Spleen (tissue), 11 donors: ENCODE measurements at regions not wholly inside any gene's neighbourhood (a gene's known extent, or its start where the extent isn't known, plus 50 kb on each side); places are given as distances from the start of the nearest gene placed in this dataset.

Experiments
- DNase-seq: peaks from one replicate; pipeline ENCODE4 v3.0.0-alpha.2; 2020
- H3K27ac ChIP-seq, 8 donors: fragments of 200-600 bp; sonication (generic) in 7 of 8; 1 replicate in 4 of 8; 2 replicates in 4 of 8; pipeline versions ENCODE4 v1.5.0 to v1.8.0; 2016 to 2021; ENCODE audit warnings: inconsistent platforms in 4 of 8, mild to moderate bottlenecking in 4 of 8, moderate library complexity in 1 of 8
- H3K27me3 ChIP-seq, 7 donors: fragments of 200-600 bp; sonication (generic) in 6 of 7; replicated peaks in 1 of 7; 1 replicate in 4 of 7; 2 replicates in 3 of 7; pipeline versions ENCODE4 v1.5.0 to v1.8.0; 2016 to 2021; ENCODE audit warnings: inconsistent platforms in 3 of 7, mild to moderate bottlenecking in 1 of 7
- H3K36me3 ChIP-seq, 6 donors: fragments of 200-600 bp; sonication (generic) in 5 of 6; 1 replicate in 4 of 6; 2 replicates in 2 of 6; pipeline versions ENCODE4 v1.5.0 to v1.8.0; 2016 to 2021; ENCODE audit warnings: inconsistent platforms in 2 of 6
- H3K4me1 ChIP-seq, 6 donors: fragments of 200-600 bp; sonication (generic) in 5 of 6; 1 replicate in 3 of 6; 2 replicates in 3 of 6; pipeline versions ENCODE4 v1.5.0 to v1.8.0; 2016 to 2021; ENCODE audit warnings: inconsistent platforms in 3 of 6
- H3K4me3 ChIP-seq, 8 donors: fragments of 200-600 bp; sonication (generic) in 7 of 8; 1 replicate in 4 of 8; 2 replicates in 4 of 8; pipeline versions ENCODE4 v1.5.0 to v1.8.0; 2016 to 2021; ENCODE audit warnings: inconsistent platforms in 4 of 8, mild to moderate bottlenecking in 4 of 8, moderate library complexity in 2 of 8
- H3K9me3 ChIP-seq, 8 donors: fragments of 200-600 bp; sonication (generic) in 7 of 8; 1 replicate in 4 of 8; 2 replicates in 4 of 8; pipeline versions ENCODE4 v1.5.0 to v1.8.0; 2016 to 2021; ENCODE audit warnings: inconsistent platforms in 4 of 8
- CTCF ChIP-seq, 11 experiments: fragments of 200-600 bp in 7 of 11; fragments of 450-650 bp in 4 of 11; sonication (generic) in 4 of 11; IDR thresholded peaks in 8 of 11; conservative IDR thresholded peaks in 3 of 11; 1 replicate in 7 of 11; 2 replicates in 4 of 11; pipeline versions ENCODE4 v1.4.0 to v1.8.0; 2016 to 2021; ENCODE audit warnings: antibody characterized with exemption in 11 of 11, inconsistent platforms in 4 of 11, mild to moderate bottlenecking in 1 of 11
- POLR2A ChIP-seq, 3 donors: fragments of 450-650 bp; IDR thresholded peaks; one replicate each; pipeline ENCODE4 v1.5.1; 2017; ENCODE audit warnings: antibody characterized with exemption in 3 of 3, mild to moderate bottlenecking in 1 of 3
- POLR2AphosphoS5 ChIP-seq, 3 donors: sonication (generic); formaldehyde crosslinking; IDR thresholded peaks; one replicate each; pipeline ENCODE4 v1.5.1; 2017; ENCODE audit warnings: antibody characterized with exemption in 3 of 3
- WGBS, 5 donors: extraction: QIAGEN DNeasy Blood & Tissue Kit in 3 of 5; methylation state at CpG; one replicate each; pipeline versions ENCODE4 v1.1.5 to v1.1.7; 2013 to 2018; 5-methylcytosine and 5-hydroxymethylcytosine counted together
- intact Hi-C: fragments of 100-400 bp; cut with DNase I; formaldehyde crosslinking; loops from one replicate; pipeline ENCODE4 v1.15.0; 2023; ENCODE audit warnings: low total_unique reads
- donor health status: healthy with polysubstance abuse.
- donor health status: DM: no; HTN: no; CAD: no; lungs with moderate emphysema.
- donor health status: DM: no; HTN: no; CAD: no.
- donor health status: Bipolar disorder and iron deficiency.
- donor health status: healthy.
- donor health status: DM: no; HTN: no; CAD: no.
- donor health status: DM: yes; HTN: yes; CAD: no.

- Histone ChIP-seq H3K27ac (no peak overlapping the region), H3K9me3 (no peaks in the 10 kb centered on the region), H3K27me3 (peaks cover 0 to 10% (median 0%) of the 10 kb centered on the region in 7 donors), H3K36me3 (no peaks in the 10 kb centered on the region), H3K4me3 (no peak overlapping the region), H3K4me1 (no peaks in the 10 kb centered on the region)
- intact Hi-C loops: no loop called here
- DNase-seq: no peak
- TF ChIP-seq POLR2AphosphoS5 (IDR thresholded peaks at IDR 0.05) (no peak), POLR2A (IDR thresholded peaks at IDR 0.05) (no peak), CTCF (IDR thresholded peaks at IDR 0.05 in 8 of 11, conservative IDR thresholded peaks at IDR 0.05 in 3 of 11) (no peak)
- 72 to 100% (median 87%) methylated on average over 2 of the region's 2 CpGs for WGBS, 5 donors
Observed at GRCh38 chr2:217121565-217121964, 261.7 kb upstream of the TNP1 start.

GRCh38 chr2:217120429-217120828 is 260.6 kb upstream of the TNP1 start:
- no peak overlapping the region for H3K27ac ChIP-seq
- H3K27me3 ChIP-seq: peaks cover 0 to 10% (median 0%) of the 10 kb centered on the region in 7 donors
- WGBS, 5 donors: 92 to 94% (median 93%) methylated on average over 4 of the region's 4 CpGs
- H3K4me1 ChIP-seq: no peaks in the 10 kb centered on the region
- H3K4me3 ChIP-seq: no peak overlapping the region
- DNase-seq: no peak
- TF ChIP-seq POLR2A (IDR thresholded peaks at IDR 0.05): no peak
- TF ChIP-seq POLR2AphosphoS5 (IDR thresholded peaks at IDR 0.05): no peak
- TF ChIP-seq CTCF (IDR thresholded peaks at IDR 0.05 in 8 of 11, conservative IDR thresholded peaks at IDR 0.05 in 3 of 11): no peak
- intact Hi-C loops: no loop called here
- no peaks in the 10 kb centered on the region for H3K9me3 ChIP-seq
- H3K36me3 ChIP-seq: no peaks in the 10 kb centered on the region

- intact Hi-C loops: no loop called here
Observed at GRCh38 chr2:217118559-217119284, 258.9 kb upstream of the TNP1 start.

More at GRCh38 chr2:217118559-217119284, 258.9 kb upstream of the TNP1 start:
- 70 to 92% (median 85%) methylated on average over 7 of the region's 7 CpGs for WGBS, 5 donors
- no peaks in the 10 kb centered on the region for H3K4me1 ChIP-seq
- H3K27ac ChIP-seq: no peak overlapping the region
- no peaks in the 10 kb centered on the region for H3K36me3 ChIP-seq
- H3K27me3 ChIP-seq: peaks cover 0 to 6% (median 0%) of the 10 kb centered on the region in 7 donors
- H3K9me3 ChIP-seq: no peaks in the 10 kb centered on the region
- DNase-seq: no peak
- no peak overlapping the region for H3K4me3 ChIP-seq
- TF ChIP-seq CTCF (IDR thresholded peaks at IDR 0.05 in 8 of 11, conservative IDR thresholded peaks at IDR 0.05 in 3 of 11): no peak
- TF ChIP-seq POLR2AphosphoS5 (IDR thresholded peaks at IDR 0.05): no peak
- no peak for TF ChIP-seq POLR2A (IDR thresholded peaks at IDR 0.05)
